GM12873 (cell line): ENCODE measurements at regions not wholly inside any gene's neighbourhood (a gene's known extent, or its start where the extent isn't known, plus 50 kb on each side); places are given as distances from the start of the nearest gene placed in this dataset.

Experiments used
- CTCF ChIP-seq: IDR thresholded peaks from 2 replicates; pipeline ENCODE4 v1.5.1; 2012; ENCODE audit warnings: low read depth, mild to moderate bottlenecking, moderate library complexity, low read length, control low read depth; ENCODE audit not compliant: insufficient read depth; ENCODE audit errors: missing control alignments

- TF ChIP-seq CTCF: no peak
These were observed 111.0 kb upstream of the RALGAPA2 start for GRCh38 chr20:20823476-20823881.

GRCh38 chr20:20821484-20822260 is 109.2 kb upstream of the RALGAPA2 start:
- no peak for TF ChIP-seq CTCF

GRCh38 chr20:20820785-20821483 is 108.5 kb upstream of the RALGAPA2 start:
- no peak for TF ChIP-seq CTCF

- peak; percentile 41 for TF ChIP-seq CTCF
These were observed 107.7 kb upstream of the RALGAPA2 start for GRCh38 chr20:20820104-20820503.

GRCh38 chr20:20816969-20817755 is 104.7 kb upstream of the RALGAPA2 start:
- no peak for TF ChIP-seq CTCF

- TF ChIP-seq CTCF: no peak
These were observed 103.4 kb upstream of the RALGAPA2 start for GRCh38 chr20:20815711-20816455.
